Tibial nerve (tissue), 4 donors: ENCODE measurements at regions not wholly inside any gene's neighbourhood (a gene's known extent, or its start where the extent isn't known, plus 50 kb on each side); places are given as distances from the start of the nearest gene placed in this dataset.
"Not testable (repeated sequence)": the region's sequence is repeated elsewhere in the genome, so short reads cannot be mapped to it uniquely, and the experiment has no call there.

Experiments
- DNase-seq, 2 donors: peaks; one replicate each; pipeline ENCODE4 v3.0.0-alpha.2; 2019; ENCODE audit warnings: low spot score in 2 of 2
- H3K27ac ChIP-seq, 4 donors: fragments of 200-600 bp; sonication (generic) in 3 of 4; one replicate each; pipeline ENCODE4 v1.5.1; 2017 to 2019; ENCODE audit warnings: mild to moderate bottlenecking in 1 of 4
- H3K27me3 ChIP-seq, 2 donors: fragments of 200-600 bp; sonication (generic) in 1 of 2; one replicate each; pipeline versions ENCODE4 v1.5.1 to v1.6.0; 2017 to 2019
- H3K36me3 ChIP-seq, 3 donors: fragments of 200-600 bp; sonication (generic); one replicate each; pipeline ENCODE4 v1.5.1; 2018 to 2019
- H3K4me1 ChIP-seq, 4 donors: fragments of 200-600 bp; sonication (generic) in 3 of 4; one replicate each; pipeline ENCODE4 v1.5.1; 2017 to 2019
- H3K4me3 ChIP-seq, 4 donors: fragments of 200-600 bp; sonication (generic) in 3 of 4; one replicate each; pipeline ENCODE4 v1.5.1; 2017 to 2019; ENCODE audit warnings: mild to moderate bottlenecking in 1 of 4, moderate library complexity in 1 of 4
- H3K9me3 ChIP-seq, 4 donors: fragments of 200-600 bp; sonication (generic) in 3 of 4; one replicate each; pipeline ENCODE4 v1.5.1; 2017 to 2019
- EP300 ChIP-seq, 2 donors: sonication (generic); formaldehyde crosslinking; IDR thresholded peaks; one replicate each; pipeline ENCODE4 v1.6.1; 2017; ENCODE audit warnings: antibody characterized with exemption in 2 of 2, mild to moderate bottlenecking in 1 of 2
- POLR2A ChIP-seq, 2 donors: fragments of 450-650 bp; IDR thresholded peaks; one replicate each; pipeline ENCODE4 v1.6.1; 2017; ENCODE audit warnings: antibody characterized with exemption in 2 of 2, mild to moderate bottlenecking in 2 of 2, moderate library complexity in 2 of 2
- WGBS, 2 donors: methylation state at CpG; one replicate each; pipeline ENCODE4 v1.1.5; 2018; 5-methylcytosine and 5-hydroxymethylcytosine counted together
- TF ChIP-seq, protein P1 (sequence below), 5 experiments: fragments of 200-600 bp in 3 of 5; fragments of 450-650 bp in 2 of 5; sonication (generic) in 3 of 5; IDR thresholded peaks; one replicate each; pipeline ENCODE4 v1.5.1; 2016 to 2019; ENCODE audit warnings: antibody characterized with exemption in 5 of 5, mild to moderate bottlenecking in 3 of 5, moderate library complexity in 2 of 5

DNA sequence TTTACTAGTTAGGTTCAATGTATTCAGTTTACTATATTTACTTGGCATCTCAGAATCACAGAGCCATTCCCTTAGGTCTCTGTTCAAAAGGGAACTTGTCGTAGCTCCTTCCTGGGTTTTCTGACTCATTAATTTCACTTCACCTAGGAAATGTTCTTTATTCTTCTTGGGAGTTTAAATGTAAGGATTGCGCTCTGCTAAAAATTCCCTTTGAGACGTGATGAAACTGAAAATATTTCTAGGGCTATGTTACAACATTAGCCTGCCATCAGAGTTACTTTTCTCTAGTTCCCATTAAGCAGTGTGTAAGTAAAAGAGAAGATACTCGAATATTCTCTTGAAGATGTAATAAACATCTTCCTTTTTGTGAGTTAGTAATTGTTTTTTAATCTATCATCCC, 209.5 kb downstream of the CASP12 start:
- no peaks in the 10 kb centered on the region for H3K4me1 ChIP-seq
- WGBS, 2 donors = 65 to 76% methylated on average over 4 of the region's 4 CpGs
- no peaks in the 10 kb centered on the region for H3K36me3 ChIP-seq

DNA sequence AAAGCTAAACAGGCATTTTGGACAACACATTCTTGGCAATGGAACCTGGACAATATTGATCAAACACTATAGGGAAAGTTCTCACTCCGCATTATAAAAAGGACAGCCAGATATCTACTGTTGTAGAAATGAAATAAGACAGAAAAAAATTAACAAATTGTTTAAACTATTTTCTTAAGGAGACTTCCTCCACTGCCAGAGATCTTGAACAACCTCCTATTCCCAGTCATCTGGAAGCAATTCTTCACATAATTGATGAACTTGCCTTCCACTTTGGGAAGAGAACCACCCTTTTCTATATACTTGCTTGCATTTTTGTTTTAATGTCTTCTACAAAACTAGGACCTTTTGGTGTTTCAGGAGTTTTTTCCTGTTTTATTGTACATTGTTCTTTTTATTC, 216.1 kb downstream of the CASP12 start:
- Histone ChIP-seq H3K4me3 (no peak overlapping the region), H3K9me3 (no peaks in the 10 kb centered on the region), H3K4me1 (no peaks in the 10 kb centered on the region), H3K27me3 (no peaks in the 10 kb centered on the region), H3K36me3 (no peaks in the 10 kb centered on the region), H3K27ac (no peak overlapping the region)
- 65 to 70% methylated on average over 1 of the region's 1 CpG for WGBS, 2 donors
- DNase-seq = no peak
- TF ChIP-seq, protein P1, sequence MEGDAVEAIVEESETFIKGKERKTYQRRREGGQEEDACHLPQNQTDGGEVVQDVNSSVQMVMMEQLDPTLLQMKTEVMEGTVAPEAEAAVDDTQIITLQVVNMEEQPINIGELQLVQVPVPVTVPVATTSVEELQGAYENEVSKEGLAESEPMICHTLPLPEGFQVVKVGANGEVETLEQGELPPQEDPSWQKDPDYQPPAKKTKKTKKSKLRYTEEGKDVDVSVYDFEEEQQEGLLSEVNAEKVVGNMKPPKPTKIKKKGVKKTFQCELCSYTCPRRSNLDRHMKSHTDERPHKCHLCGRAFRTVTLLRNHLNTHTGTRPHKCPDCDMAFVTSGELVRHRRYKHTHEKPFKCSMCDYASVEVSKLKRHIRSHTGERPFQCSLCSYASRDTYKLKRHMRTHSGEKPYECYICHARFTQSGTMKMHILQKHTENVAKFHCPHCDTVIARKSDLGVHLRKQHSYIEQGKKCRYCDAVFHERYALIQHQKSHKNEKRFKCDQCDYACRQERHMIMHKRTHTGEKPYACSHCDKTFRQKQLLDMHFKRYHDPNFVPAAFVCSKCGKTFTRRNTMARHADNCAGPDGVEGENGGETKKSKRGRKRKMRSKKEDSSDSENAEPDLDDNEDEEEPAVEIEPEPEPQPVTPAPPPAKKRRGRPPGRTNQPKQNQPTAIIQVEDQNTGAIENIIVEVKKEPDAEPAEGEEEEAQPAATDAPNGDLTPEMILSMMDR (IDR thresholded peaks at IDR 0.05) = no peak
- no peak for TF ChIP-seq POLR2A (IDR thresholded peaks at IDR 0.05)
- TF ChIP-seq EP300 (IDR thresholded peaks at IDR 0.05) = no peak

More for the DNA sequence above, 209.5 kb downstream of the CASP12 start:
- no peaks in the 10 kb centered on the region for H3K27me3 ChIP-seq
- H3K9me3 ChIP-seq = no peaks in the 10 kb centered on the region
- DNase-seq = no peak
- no peak overlapping the region for H3K4me3 ChIP-seq
- TF ChIP-seq, protein P1 (IDR thresholded peaks at IDR 0.05) = no peak
- TF ChIP-seq POLR2A (IDR thresholded peaks at IDR 0.05) (no peak), EP300 (IDR thresholded peaks at IDR 0.05) (no peak)
- H3K27ac ChIP-seq = no peak overlapping the region

GRCh38 chr11:104679258-104679657, 219.0 kb downstream of the CASP12 start:
- H3K36me3 ChIP-seq = no peaks in the 10 kb centered on the region
- H3K27ac ChIP-seq = no peak overlapping the region
- H3K4me3 ChIP-seq = no peak overlapping the region
- no peaks in the 10 kb centered on the region for H3K27me3 ChIP-seq
- no peaks in the 10 kb centered on the region for H3K9me3 ChIP-seq
- no peak for DNase-seq
- WGBS, 2 donors = 80 to 85% methylated on average over 2 of the region's 2 CpGs
- TF ChIP-seq, protein P1 (IDR thresholded peaks at IDR 0.05) = no peak
- TF ChIP-seq EP300 (IDR thresholded peaks at IDR 0.05) = no peak
- TF ChIP-seq POLR2A (IDR thresholded peaks at IDR 0.05) = no peak
- no peaks in the 10 kb centered on the region for H3K4me1 ChIP-seq

DNA sequence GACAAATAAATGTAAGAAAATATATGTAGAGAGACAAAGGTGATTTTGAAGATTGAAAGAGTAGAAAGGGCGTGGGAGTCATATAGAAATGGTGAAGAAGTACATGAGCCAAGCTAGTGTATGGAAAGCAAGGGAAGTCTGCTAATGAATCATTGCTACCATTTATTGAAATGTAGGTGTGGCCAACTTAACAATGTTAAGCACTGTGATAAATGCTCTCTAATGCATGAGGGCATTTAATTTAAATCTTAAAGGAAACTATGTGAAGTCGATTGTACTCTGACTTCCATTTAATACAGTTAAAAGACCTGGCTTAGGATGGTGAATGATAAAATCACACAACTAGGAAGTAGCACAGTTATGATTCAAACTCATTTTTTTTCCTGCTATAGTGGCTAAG, 219.9 kb downstream of the CASP12 start:
- WGBS, 2 donors = 72% methylated on average over 2 of the region's 2 CpGs
- Histone ChIP-seq H3K27ac (no peak overlapping the region), H3K9me3 (no peaks in the 10 kb centered on the region), H3K4me3 (no peak overlapping the region), H3K27me3 (no peaks in the 10 kb centered on the region), H3K4me1 (no peaks in the 10 kb centered on the region), H3K36me3 (no peaks in the 10 kb centered on the region)
- no peak for TF ChIP-seq POLR2A (IDR thresholded peaks at IDR 0.05)
- TF ChIP-seq, protein P1 (IDR thresholded peaks at IDR 0.05) = no peak
- no peak for TF ChIP-seq EP300 (IDR thresholded peaks at IDR 0.05)
- no peak for DNase-seq

DNA sequence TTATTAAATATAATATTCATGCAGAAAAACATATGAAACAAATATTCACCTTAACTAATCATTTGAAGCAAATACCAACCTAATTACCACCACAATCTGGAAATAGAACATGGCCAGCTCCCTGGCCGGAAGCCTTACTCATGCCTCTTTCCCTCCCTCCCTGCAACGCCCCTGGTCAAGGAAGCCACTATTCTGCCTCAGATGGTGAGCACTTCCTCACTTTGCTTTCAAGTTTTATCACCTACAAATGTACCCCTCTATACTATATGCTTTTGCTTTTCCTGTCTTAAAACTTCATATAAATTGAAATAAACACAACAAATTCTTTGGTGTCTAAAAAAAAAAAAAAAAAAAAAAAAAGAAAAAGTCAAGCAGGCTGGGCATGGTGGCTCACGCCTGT, 221.2 kb downstream of the CASP12 start:
- H3K4me1 ChIP-seq, H3K9me3 ChIP-seq, H3K36me3 ChIP-seq, H3K27me3 ChIP-seq, H3K27ac ChIP-seq, H3K4me3 ChIP-seq, DNase-seq: not testable (repeated sequence)
- WGBS, 2 donors = 95% methylated on average over 1 of the region's 3 CpGs

GRCh38 chr11:104672897-104673296, 225.4 kb downstream of the CASP12 start:
- no peak overlapping the region for H3K4me3 ChIP-seq
- H3K36me3 ChIP-seq = no peaks in the 10 kb centered on the region
- H3K27me3 ChIP-seq = no peaks in the 10 kb centered on the region
- H3K9me3 ChIP-seq = peaks cover 0 to 4% (median 0%) of the 10 kb centered on the region in 4 donors
- no peak overlapping the region for H3K27ac ChIP-seq
- TF ChIP-seq, protein P1 (IDR thresholded peaks at IDR 0.05) = no peak
- TF ChIP-seq EP300 (IDR thresholded peaks at IDR 0.05) (no peak), POLR2A (IDR thresholded peaks at IDR 0.05) (no peak)
- no peak for DNase-seq
- H3K4me1 ChIP-seq = no peaks in the 10 kb centered on the region
